ENCODE measurements at regions not wholly inside any gene's neighbourhood (a gene's known extent, or its start where the extent isn't known, plus 50 kb on each side); places are given as distances from the start of the nearest gene placed in this dataset.

- TF ChIP-seq POLR2A (IDR thresholded peaks at IDR 0.05) (no peak), CTCF (IDR thresholded peaks at IDR 0.05) (no peak)
Observed at GRCh38 chr16:73400951-73401350, 353.0 kb upstream of the ZFHX3 start.
